Middle frontal gyrus (tissue), 1 donor: ENCODE measurements at regions not wholly inside any gene's neighbourhood (a gene's known extent, or its start where the extent isn't known, plus 50 kb on each side); places are given as distances from the start of the nearest gene placed in this dataset.

Experiments used
- DNase-seq: peaks from one replicate; pipeline ENCODE4 v3.0.0-alpha.2; 2015; ENCODE audit warnings: low spot score; ENCODE audit errors: extremely low spot score

DNA sequence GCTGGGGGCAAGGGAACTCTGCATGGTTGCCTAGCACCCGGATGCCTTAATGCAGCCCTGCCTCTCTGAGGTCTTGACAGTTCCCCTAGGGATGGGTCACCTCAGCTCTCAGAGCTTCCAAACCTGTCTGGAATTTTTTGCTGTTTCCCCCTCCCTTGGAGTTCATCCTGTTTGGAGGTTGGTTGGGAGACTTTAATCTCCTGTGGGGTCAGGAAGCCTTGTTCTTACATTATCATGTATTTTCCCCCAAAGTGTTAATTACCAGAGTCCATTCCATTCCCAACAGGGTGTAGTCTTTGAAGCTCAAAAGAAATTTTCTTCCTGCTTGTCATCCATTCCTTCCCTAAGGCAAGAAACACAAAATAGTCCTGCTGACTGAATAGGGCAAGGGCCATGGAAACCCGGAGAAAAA is 150.3 kb upstream of the SPRY4 start:
- DNase-seq: no peak

GRCh38 chr5:142474431-142475094 is 149.7 kb upstream of the SPRY4 start:
- no peak for DNase-seq

- DNase-seq: no peak
These were observed 148.2 kb upstream of the SPRY4 start for GRCh38 chr5:142473038-142473437.

DNA sequence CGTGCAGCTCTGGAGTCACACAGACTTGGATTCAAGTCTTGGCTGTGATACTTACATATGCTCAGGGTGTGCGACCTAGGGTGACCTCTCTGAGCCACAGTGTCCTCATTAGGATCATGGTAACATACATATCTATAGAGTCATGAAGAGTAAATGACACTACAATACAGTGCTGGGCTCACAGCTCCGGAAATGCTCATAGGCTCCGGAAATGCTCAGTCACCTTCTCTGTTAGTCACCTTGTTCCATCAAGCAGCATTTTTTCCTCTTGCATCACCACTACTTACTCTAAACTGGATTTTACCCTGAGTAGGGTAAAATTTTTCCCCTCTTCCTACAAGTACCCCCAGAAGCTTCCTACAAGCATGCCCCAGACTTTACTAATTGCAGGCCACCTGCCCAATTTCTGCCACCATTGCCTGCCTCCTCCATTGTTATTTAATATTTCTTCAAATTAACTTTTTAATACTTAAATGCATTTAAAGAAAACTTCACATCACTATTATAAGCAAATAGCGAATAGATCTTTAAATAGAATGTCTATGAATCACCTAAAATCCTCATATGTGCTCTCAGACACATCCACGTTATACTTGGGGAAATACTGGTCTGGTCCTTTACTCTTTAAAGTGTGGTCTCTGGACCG is 147.6 kb upstream of the SPRY4 start:
- DNase-seq: no peak

DNA sequence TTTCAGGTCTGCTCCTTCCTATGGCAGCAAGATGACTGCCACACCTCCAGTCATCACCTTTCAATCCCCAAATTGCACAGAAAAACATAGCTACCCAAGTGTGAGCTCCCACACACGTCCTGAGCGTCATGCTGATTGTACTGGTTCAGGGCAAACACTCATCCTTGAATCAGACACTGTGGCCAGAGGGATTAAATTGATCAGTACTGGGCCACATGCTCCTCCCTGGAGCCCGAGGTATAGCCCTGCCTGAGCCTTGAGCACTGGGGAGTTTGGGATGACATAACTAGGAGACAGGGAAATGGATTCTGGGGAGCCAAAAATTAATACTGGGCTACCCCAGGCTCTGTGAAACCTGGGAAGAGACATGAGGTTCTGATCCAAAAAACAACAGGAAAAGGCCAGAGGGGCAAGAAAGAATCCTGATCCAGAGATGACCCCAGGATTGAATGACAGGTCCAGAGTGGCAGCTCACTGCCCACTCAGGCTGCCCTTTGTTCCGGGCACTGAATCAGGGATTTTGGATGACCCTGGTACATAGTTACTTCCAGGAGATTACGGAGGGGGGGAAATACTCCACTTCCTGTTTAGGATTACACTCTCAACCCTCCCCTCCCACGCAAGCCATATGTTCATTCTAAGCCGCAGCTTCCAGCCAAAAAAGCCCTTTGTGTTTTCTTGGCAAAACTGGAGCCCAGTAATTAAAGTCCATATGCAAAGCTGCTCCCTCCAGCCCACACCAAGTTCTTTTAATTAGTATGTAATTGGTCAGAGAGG is 141.6 kb upstream of the SPRY4 start:
- no peak for DNase-seq

DNA sequence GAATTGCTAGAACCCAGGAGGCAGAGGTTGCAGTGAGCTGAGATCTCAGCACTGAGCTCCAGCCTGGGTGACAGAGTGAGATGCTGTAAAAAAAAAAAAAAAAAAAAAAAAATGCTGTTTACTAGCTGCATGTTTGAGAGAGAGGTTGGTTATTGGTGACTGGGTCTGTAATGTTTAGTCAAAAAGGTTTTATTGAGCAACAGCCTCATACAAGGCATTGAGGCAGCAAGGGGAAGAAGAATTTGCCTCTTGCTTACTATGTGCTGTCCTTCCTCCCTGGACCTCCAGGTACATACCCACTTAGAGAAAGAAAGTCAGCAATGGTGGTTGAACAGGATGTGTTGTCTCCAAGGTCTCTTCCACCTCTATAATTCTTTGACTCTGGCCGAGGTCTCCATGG is 140.7 kb upstream of the SPRY4 start:
- DNase-seq: no peak

GRCh38 chr5:142463904-142464303 is 139.1 kb upstream of the SPRY4 start:
- DNase-seq: no peak

DNA sequence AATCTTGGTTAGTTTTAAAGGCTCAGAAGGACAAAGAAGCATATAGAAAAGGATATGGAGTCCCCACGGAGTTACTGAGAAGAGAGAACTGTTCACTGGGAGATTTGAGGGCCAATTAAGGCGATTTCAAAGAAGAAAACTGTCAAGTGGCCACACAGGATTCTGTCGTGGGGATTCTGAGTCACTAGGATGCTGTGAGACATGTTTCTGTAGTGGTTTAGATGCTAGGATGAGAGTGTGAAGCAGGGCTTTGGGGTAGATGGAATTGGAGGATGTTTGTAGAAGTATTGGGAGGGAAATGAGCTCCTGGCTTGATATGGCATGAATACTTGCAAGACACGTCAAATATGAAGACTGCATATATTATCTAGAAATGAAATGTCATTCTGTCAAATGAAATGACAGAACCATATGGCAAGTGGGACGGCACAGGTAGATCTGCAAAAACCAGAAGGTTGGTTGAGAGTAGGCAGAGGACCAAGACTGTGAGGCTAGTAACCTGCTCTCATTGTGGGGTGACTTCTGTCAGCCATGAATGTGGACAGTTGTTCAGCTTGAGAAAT is 136.3 kb upstream of the SPRY4 start:
- DNase-seq: no peak

DNA sequence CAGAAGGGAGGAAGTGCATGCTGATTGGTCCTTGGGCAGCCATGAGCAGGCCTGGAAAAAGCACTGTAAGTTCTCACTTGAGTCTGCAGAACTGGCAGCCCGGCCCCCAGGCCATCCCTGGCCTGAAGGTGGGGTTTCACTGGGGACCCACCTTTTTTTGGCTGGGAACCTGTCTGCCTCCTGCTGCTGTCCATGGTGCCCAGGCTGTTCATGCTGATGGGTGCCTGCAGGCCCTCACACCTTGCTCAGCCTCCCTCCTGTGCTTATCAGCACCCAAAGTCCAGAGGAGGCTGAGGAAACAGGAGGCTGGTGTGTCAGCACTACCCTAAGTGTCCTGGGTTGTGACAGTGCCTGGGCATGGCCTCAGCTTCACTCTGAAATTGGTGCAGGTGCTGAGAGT is 134.4 kb upstream of the SPRY4 start:
- no peak for DNase-seq

- DNase-seq: no peak
These were observed 131.0 kb upstream of the SPRY4 start for GRCh38 chr5:142455856-142456255.

GRCh38 chr5:142453932-142454331 is 129.1 kb upstream of the SPRY4 start:
- DNase-seq: no peak

GRCh38 chr5:142450419-142450818 is 125.6 kb upstream of the SPRY4 start:
- no peak for DNase-seq

DNA sequence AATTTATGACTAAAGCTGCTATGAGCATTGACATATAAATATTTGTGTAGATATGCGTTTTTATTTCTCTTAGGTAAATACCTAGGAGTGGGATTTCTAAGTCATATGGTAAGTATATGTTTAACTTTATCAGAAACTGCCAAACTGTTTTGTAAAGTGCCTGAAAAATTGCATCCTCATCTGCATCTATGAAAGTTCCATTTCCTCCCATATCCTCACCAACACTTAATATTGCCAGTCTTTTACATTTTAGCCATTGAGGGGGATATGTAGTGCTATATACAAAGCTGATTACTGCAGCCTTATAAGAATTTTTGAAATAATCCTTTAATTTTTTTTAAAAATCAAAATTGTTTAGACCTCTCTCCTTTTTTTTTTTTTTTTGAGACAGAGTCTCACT is 123.1 kb upstream of the SPRY4 start:
- DNase-seq: no peak

GRCh38 chr5:142446960-142447279 is 122.1 kb upstream of the SPRY4 start:
- no peak for DNase-seq

DNA sequence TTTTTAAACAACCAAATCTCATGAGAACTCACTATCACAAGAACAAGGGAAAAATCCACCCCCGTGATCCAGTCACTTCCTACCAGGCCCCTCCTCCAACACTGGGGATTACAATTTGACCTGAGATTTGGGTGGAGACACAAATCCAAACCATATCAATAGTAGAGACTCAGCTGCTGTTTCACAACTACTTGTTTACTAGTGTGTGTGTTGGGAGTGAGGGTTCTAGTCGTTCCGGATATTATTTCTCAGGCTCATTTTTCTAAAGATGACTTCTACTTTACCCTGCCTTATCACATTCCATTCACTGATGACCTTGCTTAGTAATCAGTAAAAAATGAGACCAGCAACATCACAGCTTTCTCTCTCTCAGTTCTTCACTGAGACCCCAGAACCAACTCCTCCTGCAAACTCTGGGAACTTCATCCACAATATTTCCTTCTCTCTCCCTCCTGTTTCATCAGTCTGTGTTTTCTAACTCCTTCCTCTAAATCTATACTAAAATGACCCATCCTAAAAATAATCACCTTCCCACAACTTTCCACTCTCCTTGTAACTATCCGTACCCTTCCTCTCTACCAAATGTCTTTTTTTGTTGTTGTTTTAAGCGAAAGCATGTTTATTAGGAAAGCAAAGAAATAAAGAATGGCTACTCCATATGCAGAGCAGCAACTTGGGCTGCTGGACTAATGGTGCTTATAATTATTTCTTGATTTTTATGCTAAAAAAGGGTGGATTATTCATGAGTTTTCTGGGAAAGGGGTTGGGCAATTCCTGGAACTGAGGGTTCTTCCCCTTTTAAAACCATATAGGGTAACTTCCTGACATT is 121.5 kb upstream of the SPRY4 start:
- no peak for DNase-seq

- DNase-seq: no peak
These were observed 120.4 kb upstream of the SPRY4 start for GRCh38 chr5:142445266-142445665.

DNA sequence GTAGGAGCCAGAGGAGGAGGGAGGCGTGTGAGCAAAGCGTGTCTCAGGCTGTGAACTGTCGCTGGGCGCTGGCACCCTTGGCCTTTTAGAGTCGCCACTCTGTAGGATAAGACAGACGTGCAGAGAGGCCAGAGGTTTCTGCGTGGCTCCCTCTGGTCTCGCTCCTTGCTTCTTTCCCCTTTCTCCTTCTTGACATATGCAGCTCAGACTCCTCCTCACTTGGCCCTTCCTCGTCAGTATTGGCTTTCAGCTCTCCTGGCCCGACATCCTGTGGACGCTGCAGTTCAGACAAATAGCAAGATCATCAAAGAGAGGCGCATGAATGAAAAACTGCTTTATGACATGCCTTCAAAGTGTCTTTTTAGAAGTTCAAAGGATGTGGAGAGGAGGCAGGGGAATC is 116.8 kb upstream of the SPRY4 start:
- no peak for DNase-seq

GRCh38 chr5:142439207-142439860 is 114.5 kb upstream of the SPRY4 start:
- no peak for DNase-seq

- no peak for DNase-seq
These were observed 113.8 kb upstream of the SPRY4 start for GRCh38 chr5:142438573-142438972.

DNA sequence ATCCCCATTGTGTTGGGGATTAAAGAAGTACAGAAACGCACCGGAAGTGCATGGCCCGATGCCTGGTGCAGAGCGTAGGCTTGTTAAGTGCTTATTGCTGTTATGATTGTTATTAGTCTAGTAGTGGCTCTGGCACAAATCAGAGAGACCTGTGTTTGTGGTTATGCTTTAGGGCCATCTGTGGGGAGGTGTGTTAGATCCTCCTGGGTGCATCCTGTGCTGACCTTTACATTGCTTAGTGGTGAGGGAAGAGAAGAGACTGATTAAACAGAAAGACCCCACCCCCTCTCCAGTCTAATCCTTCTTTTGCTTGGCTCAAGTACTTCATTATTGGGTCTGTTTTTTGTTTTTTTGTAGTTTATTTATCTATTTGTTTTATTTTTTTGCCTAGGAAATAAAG is 112.7 kb upstream of the SPRY4 start:
- DNase-seq: no peak
